GM19035 (cell line): ENCODE measurements at regions not wholly inside any gene's neighbourhood (a gene's known extent, or its start where the extent isn't known, plus 50 kb on each side); places are given as distances from the start of the nearest gene placed in this dataset.
"Not testable (repeated sequence)": the region's sequence is repeated elsewhere in the genome, so short reads cannot be mapped to it uniquely, and the experiment has no call there.

Experiments used
- ATAC-seq: cut with Tn5 transposase; IDR thresholded peaks from one replicate; pipeline ENCODE4 v1.9.1; 2021; ENCODE audit not compliant: unreplicated experiment

DNA sequence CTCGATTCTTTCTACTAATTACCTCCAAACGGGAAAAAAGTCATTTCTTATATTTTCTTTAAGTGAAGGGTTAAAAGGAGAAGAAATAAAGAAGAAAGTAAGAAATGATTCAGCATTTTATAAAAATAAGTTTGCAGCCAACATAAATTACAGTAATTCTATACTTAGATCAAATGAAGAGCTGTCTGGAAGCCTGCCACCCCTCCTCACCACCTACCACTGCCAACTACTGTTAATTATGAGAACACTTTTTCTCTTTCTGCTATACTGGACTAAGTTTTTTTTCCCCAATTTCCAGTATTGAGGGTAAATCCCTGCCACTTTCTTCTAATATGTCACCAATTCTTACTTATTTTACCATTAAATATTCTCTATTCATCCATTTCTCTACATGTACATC lies 1030.1 kb downstream of the PRIM2 start:
- not testable (repeated sequence) for ATAC-seq

DNA sequence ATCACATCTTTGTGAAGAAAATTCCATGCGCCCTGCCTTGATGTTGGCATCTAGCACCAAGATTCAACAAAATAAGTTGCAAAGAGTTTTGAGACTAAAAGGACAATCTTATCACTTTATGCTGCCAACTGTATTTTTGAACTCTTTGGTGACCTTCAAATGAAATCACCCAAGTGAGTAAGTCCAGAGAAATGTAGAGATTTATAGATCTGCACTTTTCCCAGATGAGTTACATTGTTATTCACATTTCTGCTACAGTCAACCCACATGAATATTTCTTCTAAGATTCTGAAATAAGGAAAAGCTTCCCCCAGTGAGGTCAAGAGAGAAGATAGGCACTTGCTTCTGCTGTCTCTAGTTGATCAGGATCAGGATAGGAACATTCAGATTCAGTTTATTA lies 1034.2 kb downstream of the PRIM2 start:
- ATAC-seq: not testable (repeated sequence)

GRCh38 chr6:58358452-58358851 lies 1041.0 kb downstream of the PRIM2 start:
- ATAC-seq: not testable (repeated sequence)

DNA sequence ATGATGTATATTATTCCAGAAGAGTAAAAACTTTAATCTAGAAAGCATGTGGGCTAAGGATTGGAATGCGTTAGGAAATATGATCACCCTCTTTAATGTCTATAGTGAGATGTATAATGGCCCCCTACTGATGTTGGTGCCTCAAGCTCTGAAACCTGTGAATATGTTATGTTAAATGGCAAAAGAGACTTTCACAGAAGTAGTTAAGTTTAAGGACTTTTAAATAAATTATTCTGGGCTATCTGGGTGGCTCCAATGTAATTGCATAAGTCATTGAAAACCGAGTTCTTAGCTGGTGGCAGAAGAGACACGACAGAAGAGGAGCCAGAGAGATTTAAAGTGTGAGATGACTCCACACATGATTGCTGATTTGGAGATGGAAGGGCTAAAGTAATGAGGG lies 1048.4 kb downstream of the PRIM2 start:
- ATAC-seq: not testable (repeated sequence)

- ATAC-seq: not testable (repeated sequence)
Measured at GRCh38 chr6:58406659-58407058, 1089.2 kb downstream of the PRIM2 start.

GRCh38 chr6:58419321-58419720 lies 1101.9 kb downstream of the PRIM2 start:
- ATAC-seq: no peak
